ENCODE measurements at regions not wholly inside any gene's neighbourhood (a gene's known extent, or its start where the extent isn't known, plus 50 kb on each side); places are given as distances from the start of the nearest gene placed in this dataset.

DNA sequence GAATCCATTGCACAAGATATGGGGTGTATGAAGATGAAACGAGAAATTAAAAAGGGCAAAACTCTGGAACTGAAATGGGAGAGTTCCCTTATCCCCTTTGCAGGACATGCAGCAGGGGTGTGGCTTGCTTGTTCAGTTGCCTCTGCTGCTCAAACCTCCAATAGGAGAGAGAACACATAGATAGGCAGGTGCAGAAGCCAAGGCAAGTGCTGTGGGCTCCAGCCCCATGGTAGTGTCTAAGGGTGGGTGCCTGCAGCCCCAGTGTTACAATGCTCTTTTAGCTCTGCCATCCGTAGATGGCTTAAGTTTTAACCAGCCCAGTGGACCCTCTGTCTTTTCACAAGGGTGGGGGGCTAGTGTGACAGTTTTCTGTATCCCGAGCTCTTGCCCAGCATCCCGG, 69.7 kb downstream of the CMAS start:
- no peak overlapping the region for H3K4me3 ChIP-seq (ENCODE audit: low read length)
- no peaks in the 10 kb centered on the region for H3K9me3 ChIP-seq (ENCODE audit: low read length)
- H3K9ac ChIP-seq (ENCODE audit: low read length): no peak overlapping the region
- H2AFZ ChIP-seq (ENCODE audit: low read length): no peak overlapping the region
- H3F3A ChIP-seq (ENCODE audit: low read length, unreplicated experiment): no peaks in the 10 kb centered on the region
- ATAC-seq: no peak
- no peak overlapping the region for H3K4me2 ChIP-seq (ENCODE audit: low read length)
- no TSS peak for BruUV-seq (replicated peaks)
- TF ChIP-seq EZH2 (IDR thresholded peaks at IDR 0.05; ENCODE audit: low read length, unreplicated experiment) (no peak), EZH2phosphoT487 (IDR thresholded peaks at IDR 0.05; ENCODE audit: borderline replicate concordance, low read length) (no peak)
- TF ChIP-seq, protein P1, sequence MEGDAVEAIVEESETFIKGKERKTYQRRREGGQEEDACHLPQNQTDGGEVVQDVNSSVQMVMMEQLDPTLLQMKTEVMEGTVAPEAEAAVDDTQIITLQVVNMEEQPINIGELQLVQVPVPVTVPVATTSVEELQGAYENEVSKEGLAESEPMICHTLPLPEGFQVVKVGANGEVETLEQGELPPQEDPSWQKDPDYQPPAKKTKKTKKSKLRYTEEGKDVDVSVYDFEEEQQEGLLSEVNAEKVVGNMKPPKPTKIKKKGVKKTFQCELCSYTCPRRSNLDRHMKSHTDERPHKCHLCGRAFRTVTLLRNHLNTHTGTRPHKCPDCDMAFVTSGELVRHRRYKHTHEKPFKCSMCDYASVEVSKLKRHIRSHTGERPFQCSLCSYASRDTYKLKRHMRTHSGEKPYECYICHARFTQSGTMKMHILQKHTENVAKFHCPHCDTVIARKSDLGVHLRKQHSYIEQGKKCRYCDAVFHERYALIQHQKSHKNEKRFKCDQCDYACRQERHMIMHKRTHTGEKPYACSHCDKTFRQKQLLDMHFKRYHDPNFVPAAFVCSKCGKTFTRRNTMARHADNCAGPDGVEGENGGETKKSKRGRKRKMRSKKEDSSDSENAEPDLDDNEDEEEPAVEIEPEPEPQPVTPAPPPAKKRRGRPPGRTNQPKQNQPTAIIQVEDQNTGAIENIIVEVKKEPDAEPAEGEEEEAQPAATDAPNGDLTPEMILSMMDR (conservative IDR thresholded peaks at IDR 0.05; ENCODE audit: low read depth, low read length): no peak
- CTCF ChIA-PET: no interaction called here
- 0 out of 2 replicates have a peak, but pooled peaks cover 3% of the 10 kb centered on the region for H3K27me3 ChIP-seq (ENCODE audit: low read length)
- H4K20me1 ChIP-seq (ENCODE audit: low read length): no peaks in the 10 kb centered on the region
- no peak for DNase-seq
- no peaks in the 10 kb centered on the region for H3K79me2 ChIP-seq (ENCODE audit: low read length)
- no peaks in the 10 kb centered on the region for H3K36me3 ChIP-seq (ENCODE audit: low read depth, low read length)
- POLR2A ChIA-PET (ENCODE audit: unreplicated experiment): no interaction called here
- no peaks in the 10 kb centered on the region for H3K9me2 ChIP-seq (replicated peaks; ENCODE audit: low read length)
- H3K4me1 ChIP-seq (ENCODE audit: insufficient read depth, low read length): no peaks in the 10 kb centered on the region
- intact Hi-C loops (cut with micrococcal nuclease): no loop called here
- no peak overlapping the region for H3K27ac ChIP-seq (ENCODE audit: low read length)

DNA sequence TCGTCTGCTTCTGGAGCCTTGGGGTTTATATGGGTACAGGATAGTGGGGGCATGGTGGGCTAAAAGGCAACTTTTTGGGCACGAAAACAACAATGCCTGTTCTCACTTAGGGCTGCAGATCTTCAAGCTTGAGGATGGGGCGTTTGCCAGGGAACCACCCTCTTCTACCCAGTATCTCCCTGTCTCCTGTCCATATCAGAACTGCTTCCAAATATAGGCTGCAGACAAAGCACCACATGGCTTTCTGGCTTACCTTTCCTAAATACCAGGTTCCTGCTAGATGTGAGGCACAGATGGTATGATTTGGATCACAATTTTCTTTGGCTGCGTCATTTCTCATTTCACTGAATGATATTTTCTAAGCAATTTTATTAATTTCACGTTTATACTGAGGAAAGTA, 70.4 kb downstream of the CMAS start:
- POLR2A ChIA-PET (ENCODE audit: unreplicated experiment): no interaction called here
- H3K4me3 ChIP-seq (ENCODE audit: low read length): no peak overlapping the region
- DNase-seq (no peak), ATAC-seq (no peak)
- 0 out of 2 replicates have a peak, but pooled peaks cover 3% of the 10 kb centered on the region for H3K27me3 ChIP-seq (ENCODE audit: low read length)
- no peak overlapping the region for H2AFZ ChIP-seq (ENCODE audit: low read length)
- no peak overlapping the region for H3K9ac ChIP-seq (ENCODE audit: low read length)
- no peak for TF ChIP-seq EZH2 (IDR thresholded peaks at IDR 0.05; ENCODE audit: low read length, unreplicated experiment)
- TF ChIP-seq, protein P1 (conservative IDR thresholded peaks at IDR 0.05; ENCODE audit: low read depth, low read length): no peak
- TF ChIP-seq EZH2phosphoT487 (IDR thresholded peaks at IDR 0.05; ENCODE audit: borderline replicate concordance, low read length): no peak
- H3K4me2 ChIP-seq (ENCODE audit: low read length): no peak overlapping the region
- H3K36me3 ChIP-seq (ENCODE audit: low read depth, low read length): no peaks in the 10 kb centered on the region
- H3K9me3 ChIP-seq (ENCODE audit: low read length): no peaks in the 10 kb centered on the region
- H3F3A ChIP-seq (ENCODE audit: low read length, unreplicated experiment): no peaks in the 10 kb centered on the region
- CTCF ChIA-PET: no interaction called here
- BruUV-seq (replicated peaks): no TSS peak
- H3K79me2 ChIP-seq (ENCODE audit: low read length): no peaks in the 10 kb centered on the region
- H3K27ac ChIP-seq (ENCODE audit: low read length): no peak overlapping the region
- H3K9me2 ChIP-seq (replicated peaks; ENCODE audit: low read length): no peaks in the 10 kb centered on the region
- intact Hi-C loops (cut with micrococcal nuclease): no loop called here
- H3K4me1 ChIP-seq (ENCODE audit: insufficient read depth, low read length): no peaks in the 10 kb centered on the region
- H4K20me1 ChIP-seq (ENCODE audit: low read length): no peaks in the 10 kb centered on the region

DNA sequence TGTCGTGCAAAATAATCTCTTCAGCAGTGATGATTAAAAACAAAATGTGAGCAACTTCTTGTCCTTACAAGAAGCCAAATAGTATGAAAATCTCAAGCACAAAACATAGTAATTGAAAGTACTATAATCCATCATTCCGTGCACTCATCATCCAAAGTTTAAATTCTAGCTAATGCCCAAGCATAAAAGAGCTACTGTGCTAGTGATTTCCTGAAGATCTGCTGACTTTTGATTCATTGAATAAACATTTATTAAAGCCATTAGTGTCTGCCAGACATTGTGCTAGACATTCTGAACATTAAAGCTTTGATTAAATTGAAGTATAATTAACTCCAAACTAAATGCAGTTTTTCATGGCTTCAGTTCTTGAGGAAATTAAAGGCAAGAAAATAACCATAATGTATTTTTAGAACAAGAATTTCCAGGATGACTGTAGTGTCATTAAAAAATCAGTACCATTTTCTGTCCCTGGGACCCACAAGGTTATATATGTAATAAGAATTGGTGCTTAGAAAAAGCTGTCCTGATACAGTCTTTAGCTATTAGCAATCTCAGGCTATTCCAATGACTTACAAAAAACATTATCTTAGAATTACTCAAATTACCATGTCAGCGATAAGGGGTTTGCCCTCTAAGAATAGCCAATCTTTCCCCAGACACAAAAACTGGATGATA, 71.7 kb downstream of the CMAS start:
- H3K9me3 ChIP-seq (ENCODE audit: low read length): no peaks in the 10 kb centered on the region
- H3K36me3 ChIP-seq (ENCODE audit: low read depth, low read length): no peaks in the 10 kb centered on the region
- no peaks in the 10 kb centered on the region for H3K9me2 ChIP-seq (replicated peaks; ENCODE audit: low read length)
- H3K4me3 ChIP-seq (ENCODE audit: low read length): no peak overlapping the region
- intact Hi-C loops (cut with micrococcal nuclease): no loop called here
- CTCF ChIA-PET: no interaction called here
- H3F3A ChIP-seq (ENCODE audit: low read length, unreplicated experiment): no peaks in the 10 kb centered on the region
- POLR2A ChIA-PET (ENCODE audit: unreplicated experiment): no interaction called here
- no peak overlapping the region for H3K4me2 ChIP-seq (ENCODE audit: low read length)
- DNase-seq: no peak
- H3K79me2 ChIP-seq (ENCODE audit: low read length): no peaks in the 10 kb centered on the region
- H3K9ac ChIP-seq (ENCODE audit: low read length): no peak overlapping the region
- BruUV-seq (replicated peaks): no TSS peak
- TF ChIP-seq, protein P1 (conservative IDR thresholded peaks at IDR 0.05; ENCODE audit: low read depth, low read length): no peak
- no peak for TF ChIP-seq EZH2 (IDR thresholded peaks at IDR 0.05; ENCODE audit: low read length, unreplicated experiment)
- no peak for TF ChIP-seq EZH2phosphoT487 (IDR thresholded peaks at IDR 0.05; ENCODE audit: borderline replicate concordance, low read length)
- H2AFZ ChIP-seq (ENCODE audit: low read length): no peak overlapping the region
- 0 out of 2 replicates have a peak, but pooled peaks cover 3% of the 10 kb centered on the region for H3K27me3 ChIP-seq (ENCODE audit: low read length)
- no peaks in the 10 kb centered on the region for H4K20me1 ChIP-seq (ENCODE audit: low read length)
- H3K27ac ChIP-seq (ENCODE audit: low read length): no peak overlapping the region
- no peaks in the 10 kb centered on the region for H3K4me1 ChIP-seq (ENCODE audit: insufficient read depth, low read length)
- no peak for ATAC-seq

Data from PC-3 (cell line).